Testis (tissue), 2 donors: ENCODE measurements at regions not wholly inside any gene's neighbourhood (a gene's known extent, or its start where the extent isn't known, plus 50 kb on each side); places are given as distances from the start of the nearest gene placed in this dataset.

ENCODE experiments used
- DNase-seq: peaks from one replicate; pipeline ENCODE4 v3.0.0-alpha.2; 2019
- H3K27ac ChIP-seq, 2 donors: fragments of 200-600 bp; sonication (generic); one replicate each; pipeline ENCODE4 v1.5.1; 2019
- H3K27me3 ChIP-seq: fragments of 200-600 bp; sonication (generic); one replicate; pipeline ENCODE4 v1.5.1; 2019
- H3K36me3 ChIP-seq: fragments of 200-600 bp; sonication (generic); one replicate; pipeline ENCODE4 v1.5.1; 2017; ENCODE audit warnings: low read depth; ENCODE audit errors: missing control alignments
- H3K4me1 ChIP-seq: fragments of 200-600 bp; sonication (generic); one replicate; pipeline ENCODE4 v1.5.1; 2019
- H3K4me3 ChIP-seq, 2 donors: fragments of 200-600 bp; sonication (generic); one replicate each; pipeline ENCODE4 v1.5.1; 2017 to 2019
- H3K9me3 ChIP-seq: fragments of 200-600 bp; sonication (generic); one replicate; pipeline ENCODE4 v1.5.1; 2017
- CTCF ChIP-seq, 3 experiments: fragments of 450-650 bp in 2 of 3; fragments of 200-600 bp in 1 of 3; sonication (generic) in 1 of 3; IDR thresholded peaks; one replicate each; pipeline ENCODE4 v1.5.1; 2016 to 2019; ENCODE audit warnings: antibody characterized with exemption in 3 of 3, mild to moderate bottlenecking in 2 of 3, moderate library complexity in 1 of 3
- POLR2A ChIP-seq: fragments of 450-650 bp; IDR thresholded peaks from one replicate; pipeline ENCODE4 v1.6.1; 2017; ENCODE audit warnings: antibody characterized with exemption, mild to moderate bottlenecking, moderate library complexity
- WGBS, 2 donors: methylation state at CpG; one replicate each; pipeline ENCODE4 v1.1.5; 2018; 5-methylcytosine and 5-hydroxymethylcytosine counted together
- intact Hi-C: fragments of 100-400 bp; cut with DNase I; formaldehyde crosslinking; loops from one replicate; pipeline ENCODE4 v1.15.1; 2023; ENCODE audit warnings: low total_unique reads

GRCh38 chr6:72519871-72520270 lies 102.0 kb upstream of the KCNQ5 start:
- no peak for DNase-seq
- intact Hi-C loops: no loop called here
- Histone ChIP-seq H3K4me1 (no peaks in the 10 kb centered on the region), H3K27me3 (no peaks in the 10 kb centered on the region), H3K4me3 (no peak overlapping the region), H3K9me3 (no peaks in the 10 kb centered on the region), H3K27ac (no peak overlapping the region), H3K36me3 (no peaks in the 10 kb centered on the region)
- TF ChIP-seq POLR2A (no peak), CTCF (IDR thresholded peaks at IDR 0.05) (no peak)

DNA sequence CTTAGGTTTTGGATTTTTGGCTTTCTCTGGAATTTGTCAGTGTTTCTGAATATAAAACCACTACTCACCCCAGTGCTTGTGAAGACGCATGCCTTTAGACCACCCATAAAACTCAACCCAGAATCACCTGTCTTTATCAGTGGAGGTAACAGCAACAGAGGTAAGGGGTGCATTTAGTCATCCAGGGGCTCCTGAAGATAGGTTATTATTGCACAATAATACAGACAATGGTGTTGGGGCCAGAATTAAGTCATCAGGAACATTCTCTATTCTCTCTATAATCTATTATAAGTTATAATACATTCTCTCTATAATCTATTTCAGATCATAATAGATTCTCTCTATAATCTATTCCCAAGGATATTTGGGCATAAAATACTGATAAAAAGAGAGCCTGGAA lies 100.2 kb upstream of the KCNQ5 start:
- H3K4me1 ChIP-seq: no peaks in the 10 kb centered on the region
- H3K27me3 ChIP-seq: no peaks in the 10 kb centered on the region
- intact Hi-C loops: no loop called here
- H3K9me3 ChIP-seq: no peaks in the 10 kb centered on the region
- DNase-seq: no peak
- WGBS, 2 donors: 83 to 89% methylated on average over 1 of the region's 1 CpG
- TF ChIP-seq CTCF (IDR thresholded peaks at IDR 0.05) (no peak), POLR2A (no peak)
- no peak overlapping the region for H3K27ac ChIP-seq
- H3K36me3 ChIP-seq: no peaks in the 10 kb centered on the region
- no peak overlapping the region for H3K4me3 ChIP-seq

GRCh38 chr6:72522735-72523141 lies 99.1 kb upstream of the KCNQ5 start:
- H3K36me3 ChIP-seq: no peaks in the 10 kb centered on the region
- intact Hi-C loops: no loop called here
- no peak overlapping the region for H3K4me3 ChIP-seq
- no peaks in the 10 kb centered on the region for H3K9me3 ChIP-seq
- H3K4me1 ChIP-seq: no peaks in the 10 kb centered on the region
- WGBS, 2 donors: 71 to 73% methylated on average over 2 to 5 of the region's 5 CpGs
- H3K27ac ChIP-seq: no peak overlapping the region
- H3K27me3 ChIP-seq: no peaks in the 10 kb centered on the region
- no peak for TF ChIP-seq CTCF (IDR thresholded peaks at IDR 0.05)
- TF ChIP-seq POLR2A: no peak
- DNase-seq: no peak

GRCh38 chr6:72524011-72524645 lies 97.7 kb upstream of the KCNQ5 start:
- H3K27ac ChIP-seq: no peak overlapping the region
- no peaks in the 10 kb centered on the region for H3K36me3 ChIP-seq
- DNase-seq: no peak
- no peaks in the 10 kb centered on the region for H3K27me3 ChIP-seq
- no peaks in the 10 kb centered on the region for H3K4me1 ChIP-seq
- TF ChIP-seq CTCF (IDR thresholded peaks at IDR 0.05) (no peak), POLR2A (no peak)
- H3K4me3 ChIP-seq: no peak overlapping the region
- no peaks in the 10 kb centered on the region for H3K9me3 ChIP-seq
- 74 to 85% methylated on average over 6 of the region's 6 CpGs for WGBS, 2 donors
- intact Hi-C loops: no loop called here

DNA sequence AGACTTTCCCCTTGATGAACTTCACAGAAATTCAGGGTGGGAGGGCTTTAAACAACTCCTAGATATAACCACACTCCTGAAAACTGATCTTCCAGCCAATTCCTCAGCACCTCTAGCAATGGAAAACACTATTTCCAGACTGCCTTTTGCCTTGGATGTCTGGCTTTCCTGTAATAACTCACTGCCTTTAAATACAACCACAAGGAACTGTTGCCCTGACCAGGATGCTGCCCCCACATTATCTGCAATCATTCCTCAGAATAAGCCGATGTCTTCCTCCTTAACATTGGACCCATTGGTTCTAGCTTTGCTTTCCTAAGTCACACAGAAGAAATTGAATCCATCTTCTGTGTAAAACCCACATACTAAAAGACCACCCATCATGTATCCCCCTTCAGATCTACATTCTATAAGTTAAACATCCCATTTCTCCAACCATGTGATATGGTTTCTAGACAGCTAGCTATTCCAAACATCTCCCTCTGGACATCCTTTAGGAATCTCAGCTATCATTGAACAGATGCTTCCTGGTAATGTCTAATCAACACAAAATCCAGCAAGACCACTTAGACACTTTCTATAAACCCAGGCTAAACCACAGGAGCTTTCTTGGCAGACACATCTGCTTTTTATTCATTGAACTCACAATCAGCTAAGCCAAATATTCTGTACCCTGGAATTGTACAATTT lies 95.9 kb upstream of the KCNQ5 start:
- Histone ChIP-seq H3K27me3 (no peaks in the 10 kb centered on the region), H3K4me3 (no peak overlapping the region), H3K4me1 (no peaks in the 10 kb centered on the region), H3K27ac (no peak overlapping the region), H3K36me3 (no peaks in the 10 kb centered on the region), H3K9me3 (no peaks in the 10 kb centered on the region)
- WGBS, 2 donors: 77 to 85% methylated on average over 1 of the region's 1 CpG
- no peak for DNase-seq
- intact Hi-C loops: no loop called here
- TF ChIP-seq CTCF (IDR thresholded peaks at IDR 0.05): no peak
